Brain microvascular endothelial cell (primary cell): ENCODE measurements at regions not wholly inside any gene's neighbourhood (a gene's known extent, or its start where the extent isn't known, plus 50 kb on each side); places are given as distances from the start of the nearest gene placed in this dataset.

ENCODE experiments used
- DNase-seq: peaks from one replicate; pipeline ENCODE4 v3.0.0-alpha.2; 2020
- H3K27ac ChIP-seq: fragments of 250-450 bp; sonication (Bioruptor Pico); 2 replicates; pipeline ENCODE4 v1.5.1; 2020; ENCODE audit warnings: mild to moderate bottlenecking, moderate library complexity
- H3K27me3 ChIP-seq: fragments of 250-450 bp; sonication (Bioruptor Pico); replicated peaks from 2 replicates; pipeline ENCODE4 v1.5.1; 2020; ENCODE audit warnings: mild to moderate bottlenecking
- H3K36me3 ChIP-seq: fragments of 250-450 bp; sonication (Bioruptor Pico); replicated peaks from 2 replicates; pipeline ENCODE4 v1.5.1; 2020; ENCODE audit warnings: mild to moderate bottlenecking
- H3K4me3 ChIP-seq: 2 replicates; pipeline ENCODE4 v1.5.1; 2011; ENCODE audit warnings: low read depth, mild to moderate bottlenecking, control low read depth, low read length, moderate library complexity
- CTCF ChIP-seq: IDR thresholded peaks from 2 replicates; pipeline ENCODE4 v1.5.1; 2011; ENCODE audit warnings: low read depth, mild to moderate bottlenecking, moderate library complexity, low read length, control low read depth, inconsistent platforms; ENCODE audit errors: missing control alignments
- in situ Hi-C: cut with HindIII; loops from 2 replicates; pipeline ENCODE4 v1.10.0; 2017; ENCODE audit warnings: low sequenced_read_pairs, low pct_ligation_motif_present

DNA sequence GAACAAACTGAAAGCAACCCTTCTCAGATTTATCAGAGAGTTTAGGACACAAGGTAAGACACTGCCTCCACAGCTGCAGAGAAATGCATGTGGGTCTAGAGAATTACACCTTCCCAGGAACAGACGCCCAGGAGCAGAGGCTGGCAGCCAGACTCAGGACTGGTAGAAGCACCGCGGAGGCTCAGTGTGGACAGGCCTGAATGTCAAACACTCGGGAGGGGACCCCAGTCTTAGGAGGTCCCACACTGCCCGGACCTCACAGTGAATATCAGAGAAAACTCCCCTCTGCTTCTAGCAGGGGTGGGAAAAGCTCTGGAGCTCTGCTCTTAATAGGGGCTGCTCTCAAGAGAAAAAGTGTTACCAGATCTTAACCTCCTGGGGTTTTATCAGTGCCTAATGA is 952.7 kb downstream of the BRD1 start:
- H3K36me3 ChIP-seq = no peaks in the 10 kb centered on the region
- TF ChIP-seq CTCF = no peak
- no peaks in the 10 kb centered on the region for H3K27me3 ChIP-seq
- H3K4me3 ChIP-seq = no peak overlapping the region
- in situ Hi-C loops = no loop called here
- no peak overlapping the region for H3K27ac ChIP-seq
- no peak for DNase-seq

DNA sequence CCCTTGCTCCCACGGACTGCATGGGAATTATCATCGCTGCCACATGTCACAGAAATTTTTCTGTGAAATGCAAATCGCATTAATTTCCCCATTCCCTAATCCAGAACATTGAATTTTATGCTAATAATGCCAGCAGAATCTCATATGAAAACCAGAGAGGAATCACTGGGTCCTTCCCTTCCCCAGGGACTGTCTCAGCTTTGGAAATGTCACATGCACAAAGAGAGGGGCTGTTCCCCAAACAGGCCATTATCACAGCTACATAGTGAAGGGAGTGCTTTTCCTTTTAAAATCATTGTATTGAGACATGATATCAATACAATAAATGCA is 954.5 kb downstream of the BRD1 start:
- Histone ChIP-seq H3K27ac (no peak overlapping the region), H3K27me3 (no peaks in the 10 kb centered on the region), H3K36me3 (no peaks in the 10 kb centered on the region), H3K4me3 (no peak overlapping the region)
- TF ChIP-seq CTCF = no peak
- DNase-seq = no peak
- in situ Hi-C loops = no loop called here

GRCh38 chr22:48872271-48873190 is 955.1 kb downstream of the BRD1 start:
- no peak overlapping the region for H3K4me3 ChIP-seq
- DNase-seq = no peak
- no peak for TF ChIP-seq CTCF
- in situ Hi-C loops = no loop called here
- no peaks in the 10 kb centered on the region for H3K27me3 ChIP-seq
- H3K27ac ChIP-seq = no peak overlapping the region
- no peaks in the 10 kb centered on the region for H3K36me3 ChIP-seq

- H3K27ac ChIP-seq = no peak overlapping the region
- no peak for TF ChIP-seq CTCF
- DNase-seq = no peak
- no peaks in the 10 kb centered on the region for H3K36me3 ChIP-seq
- in situ Hi-C loops = no loop called here
- no peak overlapping the region for H3K4me3 ChIP-seq
- no peaks in the 10 kb centered on the region for H3K27me3 ChIP-seq
Measured at GRCh38 chr22:48871176-48871840, 956.4 kb downstream of the BRD1 start.

GRCh38 chr22:48870436-48870835 is 957.2 kb downstream of the BRD1 start:
- in situ Hi-C loops = no loop called here
- H3K27ac ChIP-seq = no peak overlapping the region
- no peaks in the 10 kb centered on the region for H3K36me3 ChIP-seq
- no peaks in the 10 kb centered on the region for H3K27me3 ChIP-seq
- no peak overlapping the region for H3K4me3 ChIP-seq
- no peak for DNase-seq
- no peak for TF ChIP-seq CTCF

- DNase-seq = no peak
- Histone ChIP-seq H3K27ac (no peak overlapping the region), H3K4me3 (no peak overlapping the region), H3K36me3 (no peaks in the 10 kb centered on the region), H3K27me3 (no peaks in the 10 kb centered on the region)
- in situ Hi-C loops = no loop called here
- TF ChIP-seq CTCF = no peak
Measured at GRCh38 chr22:48869788-48870187, 957.9 kb downstream of the BRD1 start.
